Erythroblast (primary cell): ENCODE measurements at regions not wholly inside any gene's neighbourhood (a gene's known extent, or its start where the extent isn't known, plus 50 kb on each side); places are given as distances from the start of the nearest gene placed in this dataset.

Source experiments
- GATA1 ChIP-seq: IDR thresholded peaks from 2 replicates; pipeline ENCODE4 v1.6.1; 2011; ENCODE audit warnings: low read depth, mild to moderate bottlenecking, control low read depth, low read length, moderate library complexity
- POLR2A ChIP-seq: IDR thresholded peaks from 2 replicates; pipeline ENCODE4 v1.6.1; 2011; ENCODE audit warnings: mild to moderate bottlenecking, low read length

GRCh38 chr15:36254426-36254825 is 325.0 kb upstream of the CDIN1 start:
- TF ChIP-seq POLR2A (no peak), GATA1 (no peak)
